ENCODE measurements at regions not wholly inside any gene's neighbourhood (a gene's known extent, or its start where the extent isn't known, plus 50 kb on each side); places are given as distances from the start of the nearest gene placed in this dataset.

GRCh38 chr12:124499898-124500244 is 67.5 kb downstream of the NCOR2 start:
- Histone ChIP-seq H3K9me2 (replicated peaks; ENCODE audit: insufficient read depth, low read length) (no peaks in the 10 kb centered on the region), H3K36me3 (ENCODE audit: low read length) (no peaks in the 10 kb centered on the region), H3K4me2 (ENCODE audit: low read depth, low read length, poor library complexity, severe bottlenecking) (no peak overlapping the region), H3F3A (ENCODE audit: insufficient read depth) (no peaks in the 10 kb centered on the region), H3K4me3 (ENCODE audit: insufficient read depth, low read length, poor library complexity, severe bottlenecking) (no peak overlapping the region), H3K79me2 (ENCODE audit: insufficient read depth, low read length) (peaks cover 6% of the 10 kb centered on the region; the same call in 1 of the 2 replicates), H3K9me3 (ENCODE audit: insufficient read depth, low read length) (no peaks in the 10 kb centered on the region), H3K27me3 (ENCODE audit: low read length) (no peaks in the 10 kb centered on the region), H3K9ac (ENCODE audit: low read length) (no peak overlapping the region), H3K27ac (ENCODE audit: low read depth, low read length) (no peak overlapping the region), H4K20me1 (ENCODE audit: low read depth, low read length) (no peaks in the 10 kb centered on the region; the same call in 1 of the 2 replicates), H2AFZ (ENCODE audit: low read depth, low read length, severe bottlenecking) (no peak overlapping the region)
- TF ChIP-seq CTCF (IDR thresholded peaks at IDR 0.05; ENCODE audit: insufficient read depth, low read length, poor library complexity, severe bottlenecking), result no peak
- TF ChIP-seq EZH2phosphoT487 (conservative IDR thresholded peaks at IDR 0.05; ENCODE audit: low read length), result no peak

GRCh38 chr12:124499190-124499753 is 68.1 kb downstream of the NCOR2 start:
- Histone ChIP-seq H3K79me2 (ENCODE audit: insufficient read depth, low read length) (peaks cover 6% of the 10 kb centered on the region; the same call in 1 of the 2 replicates), H3K9me3 (ENCODE audit: insufficient read depth, low read length) (no peaks in the 10 kb centered on the region), H3K9ac (ENCODE audit: low read length) (no peak overlapping the region), H3K27me3 (ENCODE audit: low read length) (no peaks in the 10 kb centered on the region), H3K4me2 (ENCODE audit: low read depth, low read length, poor library complexity, severe bottlenecking) (no peak overlapping the region), H2AFZ (ENCODE audit: low read depth, low read length, severe bottlenecking) (no peak overlapping the region), H4K20me1 (ENCODE audit: low read depth, low read length) (no peaks in the 10 kb centered on the region; the same call in 1 of the 2 replicates), H3K36me3 (ENCODE audit: low read length) (no peaks in the 10 kb centered on the region), H3K9me2 (replicated peaks; ENCODE audit: insufficient read depth, low read length) (no peaks in the 10 kb centered on the region), H3K4me3 (ENCODE audit: insufficient read depth, low read length, poor library complexity, severe bottlenecking) (no peak overlapping the region), H3K27ac (ENCODE audit: low read depth, low read length) (no peak overlapping the region), H3F3A (ENCODE audit: insufficient read depth) (no peaks in the 10 kb centered on the region)
- TF ChIP-seq CTCF (IDR thresholded peaks at IDR 0.05; ENCODE audit: insufficient read depth, low read length, poor library complexity, severe bottlenecking), result no peak
- no peak for TF ChIP-seq EZH2phosphoT487 (conservative IDR thresholded peaks at IDR 0.05; ENCODE audit: low read length)

GRCh38 chr12:124498275-124499189 is 68.9 kb downstream of the NCOR2 start:
- Histone ChIP-seq H3K4me2 (ENCODE audit: low read depth, low read length, poor library complexity, severe bottlenecking) (no peak overlapping the region), H3K4me3 (ENCODE audit: insufficient read depth, low read length, poor library complexity, severe bottlenecking) (no peak overlapping the region), H3F3A (ENCODE audit: insufficient read depth) (no peaks in the 10 kb centered on the region), H3K9me3 (ENCODE audit: insufficient read depth, low read length) (no peaks in the 10 kb centered on the region), H3K79me2 (ENCODE audit: insufficient read depth, low read length) (peaks cover 6% of the 10 kb centered on the region; the same call in 1 of the 2 replicates), H3K9ac (ENCODE audit: low read length) (no peak overlapping the region), H3K27me3 (ENCODE audit: low read length) (no peaks in the 10 kb centered on the region), H3K9me2 (replicated peaks; ENCODE audit: insufficient read depth, low read length) (no peaks in the 10 kb centered on the region), H3K27ac (ENCODE audit: low read depth, low read length) (no peak overlapping the region), H3K36me3 (ENCODE audit: low read length) (no peaks in the 10 kb centered on the region), H2AFZ (ENCODE audit: low read depth, low read length, severe bottlenecking) (no peak overlapping the region), H4K20me1 (ENCODE audit: low read depth, low read length) (no peaks in the 10 kb centered on the region; the same call in 1 of the 2 replicates)
- no peak for TF ChIP-seq CTCF (IDR thresholded peaks at IDR 0.05; ENCODE audit: insufficient read depth, low read length, poor library complexity, severe bottlenecking)
- no peak for TF ChIP-seq EZH2phosphoT487 (conservative IDR thresholded peaks at IDR 0.05; ENCODE audit: low read length)

All from SU-DHL-6 (cell line).